Endothelial cell of umbilical vein (primary cell): ENCODE measurements at regions not wholly inside any gene's neighbourhood (a gene's known extent, or its start where the extent isn't known, plus 50 kb on each side); places are given as distances from the start of the nearest gene placed in this dataset.

Experiments used
- CTCF ChIP-seq, 2 donors: IDR thresholded peaks; 1 replicate in 1 of 2; 2 replicates in 1 of 2; pipeline ENCODE4 v1.5.1; 2011; ENCODE audit warnings: low read length in 2 of 2, mild to moderate bottlenecking in 2 of 2, moderate library complexity in 2 of 2, control low read depth in 1 of 2, inconsistent platforms in 1 of 2, low read depth in 1 of 2; ENCODE audit not compliant: insufficient read depth in 1 of 2; ENCODE audit errors: extremely low read depth in 1 of 2
- EZH2 ChIP-seq: IDR thresholded peaks from 2 replicates; pipeline ENCODE4 v1.6.1; 2012; ENCODE audit warnings: borderline replicate concordance, low read depth, mild to moderate bottlenecking, moderate library complexity, low read length, inconsistent platforms; ENCODE audit not compliant: severe bottlenecking
- MAX ChIP-seq: IDR thresholded peaks from 2 replicates; pipeline ENCODE4 v1.6.1; 2011; ENCODE audit not compliant: insufficient read depth, insufficient read length
- MYC ChIP-seq: IDR thresholded peaks from one replicate; pipeline ENCODE4 v1.6.1; 2011; ENCODE audit warnings: mild to moderate bottlenecking, low read depth, low read length
- POLR2A ChIP-seq: IDR thresholded peaks from 2 replicates; pipeline ENCODE4 v1.6.1; 2012; ENCODE audit warnings: low read depth, mild to moderate bottlenecking, control low read depth, low read length
- POLR2AphosphoS5 ChIP-seq: IDR thresholded peaks from 2 replicates; pipeline ENCODE4 v1.6.1; 2012; ENCODE audit warnings: low read depth, mild to moderate bottlenecking, control low read depth, low read length, moderate library complexity; ENCODE audit not compliant: insufficient read depth

GRCh38 chr18:22267225-22267624 lies 97.8 kb downstream of the GATA6 start:
- TF ChIP-seq POLR2AphosphoS5 (no peak), CTCF (IDR thresholded peaks at IDR 0.05; ENCODE audit: extremely low read depth in 1 of 2, insufficient read depth in 1 of 2, low read depth in 1 of 2, low read length in 2 of 2) (no peak), MAX (no peak), EZH2 (no peak), POLR2A (no peak), MYC (no peak)
